Fibroblast of pulmonary artery (primary cell): ENCODE measurements at regions not wholly inside any gene's neighbourhood (a gene's known extent, or its start where the extent isn't known, plus 50 kb on each side); places are given as distances from the start of the nearest gene placed in this dataset.
"Not testable (repeated sequence)": the region's sequence is repeated elsewhere in the genome, so short reads cannot be mapped to it uniquely, and the experiment has no call there.

Experiments used
- DNase-seq: peaks from one replicate; pipeline ENCODE4 v3.0.0-alpha.2; 2010; ENCODE audit warnings: low read depth
- H3K4me3 ChIP-seq: replicated peaks from 2 replicates; pipeline ENCODE4 v1.5.1; 2011; ENCODE audit warnings: low read depth, mild to moderate bottlenecking, control low read depth, low read length, moderate library complexity
- CTCF ChIP-seq: IDR thresholded peaks from 2 replicates; pipeline ENCODE4 v1.5.1; 2011; ENCODE audit warnings: mild to moderate bottlenecking, control low read depth, low read length, inconsistent platforms; ENCODE audit errors: missing control alignments

- DNase-seq: no peak
- no peak overlapping the region for H3K4me3 ChIP-seq
- no peak for TF ChIP-seq CTCF
Measured at GRCh38 chr15:45873781-45874180, 239.0 kb downstream of the SQOR start.

- not testable (repeated sequence) for DNase-seq, H3K4me3 ChIP-seq
Measured at GRCh38 chr15:45874566-45874965, 239.7 kb downstream of the SQOR start.

- TF ChIP-seq CTCF: no peak
- DNase-seq: no peak
Measured at GRCh38 chr15:45884289-45884688, 249.5 kb downstream of the SQOR start.

GRCh38 chr15:45884755-45885445 lies 250.1 kb downstream of the SQOR start:
- no peak for TF ChIP-seq CTCF
- H3K4me3 ChIP-seq: no peak overlapping the region
- no peak for DNase-seq

More at GRCh38 chr15:45884289-45884688, 249.5 kb downstream of the SQOR start:
- no peak overlapping the region for H3K4me3 ChIP-seq

GRCh38 chr15:45885801-45886200 lies 251.0 kb downstream of the SQOR start:
- TF ChIP-seq CTCF: no peak
- H3K4me3 ChIP-seq: no peak overlapping the region
- DNase-seq: no peak

GRCh38 chr15:45891766-45892165 lies 256.9 kb downstream of the SQOR start:
- peak; percentile 7 for DNase-seq
- no peak overlapping the region for H3K4me3 ChIP-seq
- no peak for TF ChIP-seq CTCF

GRCh38 chr15:45892182-45892581 lies 257.4 kb downstream of the SQOR start:
- no peak for TF ChIP-seq CTCF
- H3K4me3 ChIP-seq: no peak overlapping the region
- DNase-seq: peak; percentile 19
